Peyer's patch (tissue), 4 donors: ENCODE measurements at regions not wholly inside any gene's neighbourhood (a gene's known extent, or its start where the extent isn't known, plus 50 kb on each side); places are given as distances from the start of the nearest gene placed in this dataset.

Source experiments
- CTCF ChIP-seq, 6 experiments: fragments of 450-650 bp in 4 of 6; fragments of 200-600 bp in 2 of 6; sonication (generic) in 1 of 6; IDR thresholded peaks; one replicate each; pipeline ENCODE4 v1.5.1; 2017 to 2019; ENCODE audit warnings: antibody characterized with exemption in 6 of 6, mild to moderate bottlenecking in 3 of 6, moderate library complexity in 1 of 6
- POLR2A ChIP-seq, 2 donors: fragments of 450-650 bp; IDR thresholded peaks; one replicate each; pipeline ENCODE4 v1.5.1; 2017; ENCODE audit warnings: antibody characterized with exemption in 2 of 2, mild to moderate bottlenecking in 2 of 2, moderate library complexity in 2 of 2

- TF ChIP-seq CTCF (IDR thresholded peaks at IDR 0.05) (no peak), POLR2A (IDR thresholded peaks at IDR 0.05) (no peak)
Measured at GRCh38 chr5:129378961-129379360, 81.1 kb upstream of the ADAMTS19 start.
